Neural progenitor cell (in vitro differentiated cells): ENCODE measurements at regions not wholly inside any gene's neighbourhood (a gene's known extent, or its start where the extent isn't known, plus 50 kb on each side); places are given as distances from the start of the nearest gene placed in this dataset.
"Not testable (repeated sequence)": the region's sequence is repeated elsewhere in the genome, so short reads cannot be mapped to it uniquely, and the experiment has no call there.

Source experiments
- DNase-seq: peaks from one replicate; pipeline ENCODE4 v3.0.0-alpha.2; 2016; ENCODE audit warnings: low spot score
- H2AFZ ChIP-seq: fragments of 200-600 bp; sonication (generic); replicated peaks from 2 replicates; pipeline ENCODE4 v1.6.1; 2016; ENCODE audit warnings: antibody characterized with exemption
- H3F3A ChIP-seq: fragments of 200-600 bp; sonication (generic); 2 replicates; pipeline ENCODE4 v1.6.1; 2016; ENCODE audit warnings: antibody characterized with exemption, low read depth
- H3K27ac ChIP-seq: fragments of 200-600 bp; sonication (generic); 2 replicates; pipeline ENCODE4 v1.5.1; 2016; ENCODE audit warnings: mild to moderate bottlenecking
- H3K27me3 ChIP-seq: fragments of 200-600 bp; sonication (generic); 2 replicates; pipeline ENCODE4 v1.6.1; 2016; ENCODE audit warnings: mild to moderate bottlenecking, moderate library complexity
- H3K36me3 ChIP-seq: fragments of 200-600 bp; sonication (generic); 2 replicates; pipeline ENCODE4 v1.5.1; 2016
- H3K4me1 ChIP-seq: fragments of 200-600 bp; sonication (generic); 2 replicates; pipeline ENCODE4 v1.6.1; 2016; ENCODE audit warnings: mixed run types
- H3K4me2 ChIP-seq: fragments of 200-600 bp; sonication (generic); 2 replicates; pipeline ENCODE4 v1.6.1; 2016
- H3K4me3 ChIP-seq: fragments of 200-600 bp; sonication (generic); 2 replicates; pipeline ENCODE4 v1.5.1; 2016
- H3K79me2 ChIP-seq: fragments of 200-600 bp; sonication (generic); 2 replicates; pipeline ENCODE4 v1.6.1; 2016; ENCODE audit warnings: low read depth
- H3K9ac ChIP-seq: fragments of 200-600 bp; sonication (generic); 2 replicates; pipeline ENCODE4 v1.6.1; 2016
- H3K9me3 ChIP-seq: fragments of 200-600 bp; sonication (generic); 2 replicates; pipeline ENCODE4 v1.5.1; 2016; ENCODE audit warnings: low read depth
- H4K20me1 ChIP-seq: fragments of 200-600 bp; sonication (generic); 2 replicates; pipeline ENCODE4 v1.6.1; 2016; ENCODE audit warnings: low read depth
- H3K27ac Mint-ChIP-seq: 3 replicates; pipeline ENCODE4 v1.8.0; 2021; ENCODE audit warnings: mixed read lengths
- H3K27me3 Mint-ChIP-seq: 2 replicates; pipeline ENCODE4 v1.8.0; 2022; ENCODE audit warnings: low read depth, mild to moderate bottlenecking, inconsistent platforms, moderate library complexity, mixed read lengths; ENCODE audit not compliant: insufficient read depth
- H3K36me3 Mint-ChIP-seq: 3 replicates; pipeline ENCODE4 v1.8.0; 2021; ENCODE audit warnings: mixed read lengths
- H3K4me1 Mint-ChIP-seq: 3 replicates; pipeline ENCODE4 v1.8.0; 2021; ENCODE audit warnings: mixed read lengths
- H3K4me3 Mint-ChIP-seq: 3 replicates; pipeline ENCODE4 v1.8.0; 2021; ENCODE audit warnings: mild to moderate bottlenecking, moderate library complexity, mixed read lengths
- H3K9me3 Mint-ChIP-seq: 3 replicates; pipeline ENCODE4 v1.8.0; 2020; ENCODE audit warnings: mixed read lengths
- CTCF ChIP-seq: fragments of 200-600 bp; sonication (generic); IDR thresholded peaks from 2 replicates; pipeline ENCODE4 v1.5.1; 2017; ENCODE audit warnings: antibody characterized with exemption, mild to moderate bottlenecking
- EZH2 ChIP-seq: fragments of 200-600 bp; sonication (generic); IDR thresholded peaks from 2 replicates; pipeline ENCODE4 v1.6.1; 2017; ENCODE audit warnings: antibody characterized with exemption, mild to moderate bottlenecking, moderate library complexity
- EZH2phosphoT487 ChIP-seq: fragments of 200-600 bp; sonication (generic); IDR thresholded peaks from 2 replicates; pipeline ENCODE4 v1.6.1; 2017; ENCODE audit warnings: antibody characterized with exemption

GRCh38 chr2:195532628-195533271, 124.3 kb upstream of the SLC39A10 start:
- Mint-ChIP-seq H3K27ac (no peak overlapping the region), H3K9me3 (no peaks in the 10 kb centered on the region), H3K27me3 (peaks cover 2% of the 10 kb centered on the region), H3K4me1 (peaks cover 32% of the 10 kb centered on the region), H3K36me3 (no peaks in the 10 kb centered on the region), H3K4me3 (no peak overlapping the region)
- H3K4me1 ChIP-seq, result no peaks in the 10 kb centered on the region
- no peaks in the 10 kb centered on the region for H3K27me3 ChIP-seq
- no peaks in the 10 kb centered on the region for H3K36me3 ChIP-seq
- no peak for DNase-seq
- H3K9ac ChIP-seq, result no peak overlapping the region
- H3K27ac ChIP-seq, result no peak overlapping the region
- H3K79me2 ChIP-seq, result no peaks in the 10 kb centered on the region
- no peak overlapping the region for H2AFZ ChIP-seq
- no peak for TF ChIP-seq EZH2
- TF ChIP-seq EZH2phosphoT487, result no peak
- TF ChIP-seq CTCF, result no peak
- no peak overlapping the region for H3K4me2 ChIP-seq
- H4K20me1 ChIP-seq, result no peaks in the 10 kb centered on the region
- H3K9me3 ChIP-seq, result no peaks in the 10 kb centered on the region
- no peaks in the 10 kb centered on the region for H3F3A ChIP-seq
- H3K4me3 ChIP-seq, result no peak overlapping the region

- Mint-ChIP-seq H3K36me3 (no peaks in the 10 kb centered on the region), H3K27me3 (peaks cover 2% of the 10 kb centered on the region), H3K9me3 (no peaks in the 10 kb centered on the region), H3K4me3 (no peak overlapping the region), H3K4me1 (peaks cover 32% of the 10 kb centered on the region), H3K27ac (no peak overlapping the region)
- Histone ChIP-seq H3K9me3 (no peaks in the 10 kb centered on the region), H3K4me3 (no peak overlapping the region), H2AFZ (no peak overlapping the region), H4K20me1 (no peaks in the 10 kb centered on the region), H3K27me3 (no peaks in the 10 kb centered on the region), H3K4me1 (no peaks in the 10 kb centered on the region), H3K36me3 (no peaks in the 10 kb centered on the region), H3K9ac (no peak overlapping the region), H3K79me2 (no peaks in the 10 kb centered on the region), H3K4me2 (no peak overlapping the region), H3K27ac (no peak overlapping the region), H3F3A (no peaks in the 10 kb centered on the region)
- no peak for DNase-seq
- TF ChIP-seq CTCF (no peak), EZH2 (no peak), EZH2phosphoT487 (no peak)
These were observed 124.8 kb upstream of the SLC39A10 start for GRCh38 chr2:195532255-195532627.

- Histone ChIP-seq H3K27ac (no peak overlapping the region), H4K20me1 (no peaks in the 10 kb centered on the region), H3K27me3 (no peaks in the 10 kb centered on the region), H3K4me1 (no peaks in the 10 kb centered on the region), H3K9me3 (no peaks in the 10 kb centered on the region), H3K9ac (no peak overlapping the region), H3K36me3 (no peaks in the 10 kb centered on the region), H2AFZ (no peak overlapping the region), H3K79me2 (no peaks in the 10 kb centered on the region), H3K4me2 (no peak overlapping the region), H3F3A (no peaks in the 10 kb centered on the region), H3K4me3 (no peak overlapping the region)
- Mint-ChIP-seq H3K27ac (no peak overlapping the region), H3K4me1 (peaks cover 29% of the 10 kb centered on the region), H3K9me3 (no peaks in the 10 kb centered on the region), H3K4me3 (no peak overlapping the region), H3K36me3 (no peaks in the 10 kb centered on the region), H3K27me3 (peaks cover 2% of the 10 kb centered on the region)
- no peak for DNase-seq
- TF ChIP-seq EZH2phosphoT487, result no peak
- TF ChIP-seq CTCF, result no peak
- no peak for TF ChIP-seq EZH2
These were observed 125.3 kb upstream of the SLC39A10 start for GRCh38 chr2:195531754-195532153.

GRCh38 chr2:195523242-195523641, 133.8 kb upstream of the SLC39A10 start:
- not testable (repeated sequence) for H3K36me3 Mint-ChIP-seq, H4K20me1 ChIP-seq, H3K9ac ChIP-seq, H3K9me3 ChIP-seq, DNase-seq, H3K79me2 ChIP-seq, H3K4me3 Mint-ChIP-seq, H3K27ac Mint-ChIP-seq, H3K4me1 ChIP-seq, H3K9me3 Mint-ChIP-seq, H3K27me3 Mint-ChIP-seq, H3K36me3 ChIP-seq, H3K4me2 ChIP-seq, H3K27ac ChIP-seq, H3F3A ChIP-seq, H3K27me3 ChIP-seq, H3K4me3 ChIP-seq, H2AFZ ChIP-seq, H3K4me1 Mint-ChIP-seq
